Sigmoid colon (tissue), 6 donors: ENCODE measurements at regions not wholly inside any gene's neighbourhood (a gene's known extent, or its start where the extent isn't known, plus 50 kb on each side); places are given as distances from the start of the nearest gene placed in this dataset.
A peak's percentile ranks its signal among the peaks of the same experiment; 100 is the strongest.

Experiments
- DNase-seq: peaks from one replicate; pipeline ENCODE4 v3.0.0-alpha.2; 2019
- H3K27ac ChIP-seq, 4 donors: fragments of 200-600 bp; sonication (generic); one replicate each; pipeline ENCODE4 v1.5.1; 2016 to 2019; ENCODE audit warnings: mild to moderate bottlenecking in 1 of 4
- H3K27me3 ChIP-seq, 3 donors: fragments of 200-600 bp; sonication (generic); one replicate each; pipeline ENCODE4 v1.5.1; 2019; ENCODE audit warnings: mild to moderate bottlenecking in 1 of 3
- H3K36me3 ChIP-seq, 4 donors: fragments of 200-600 bp; sonication (generic); one replicate each; pipeline ENCODE4 v1.5.1; 2016 to 2019
- H3K4me1 ChIP-seq, 4 donors: fragments of 200-600 bp; sonication (generic); one replicate each; pipeline ENCODE4 v1.5.1; 2017 to 2019
- H3K4me3 ChIP-seq, 4 donors: fragments of 200-600 bp; sonication (generic); one replicate each; pipeline ENCODE4 v1.5.1; 2017 to 2019; ENCODE audit warnings: mild to moderate bottlenecking in 2 of 4, moderate library complexity in 1 of 4
- H3K9me3 ChIP-seq, 4 donors: fragments of 200-600 bp in 3 of 4; sonication (generic) in 3 of 4; one replicate each; pipeline versions ENCODE4 v1.5.1 to v1.6.1; 2013 to 2019
- EP300 ChIP-seq, 4 donors: sonication (generic); formaldehyde crosslinking; IDR thresholded peaks; one replicate each; pipeline ENCODE4 v1.6.1; 2017; ENCODE audit warnings: antibody characterized with exemption in 4 of 4
- POLR2A ChIP-seq, 2 donors: fragments of 450-650 bp; IDR thresholded peaks; one replicate each; pipeline ENCODE4 v1.6.1; 2016; ENCODE audit warnings: antibody characterized with exemption in 2 of 2, mild to moderate bottlenecking in 2 of 2, moderate library complexity in 2 of 2
- POLR2AphosphoS5 ChIP-seq, 4 donors: sonication (generic); formaldehyde crosslinking; IDR thresholded peaks; one replicate each; pipeline ENCODE4 v1.6.1; 2017; ENCODE audit warnings: antibody characterized with exemption in 4 of 4
- WGBS, 2 donors: extraction: QIAGEN DNeasy Blood & Tissue Kit; methylation state at CpG; one replicate each; pipeline ENCODE4 v1.1.7; 2013; 5-methylcytosine and 5-hydroxymethylcytosine counted together
- intact Hi-C: fragments of 100-400 bp; cut with DNase I; formaldehyde crosslinking; loops from one replicate; pipeline ENCODE4 v1.15.1; 2023
- TF ChIP-seq, protein P1 (sequence below), 4 experiments: fragments of 450-650 bp in 3 of 4; fragments of 200-600 bp in 1 of 4; IDR thresholded peaks; one replicate each; pipeline ENCODE4 v1.5.1; 2016 to 2019; ENCODE audit warnings: antibody characterized with exemption in 4 of 4, mild to moderate bottlenecking in 3 of 4, moderate library complexity in 2 of 4
- donor health status: healthy with polysubstance abuse.
- donor health status: healthy.

DNA sequence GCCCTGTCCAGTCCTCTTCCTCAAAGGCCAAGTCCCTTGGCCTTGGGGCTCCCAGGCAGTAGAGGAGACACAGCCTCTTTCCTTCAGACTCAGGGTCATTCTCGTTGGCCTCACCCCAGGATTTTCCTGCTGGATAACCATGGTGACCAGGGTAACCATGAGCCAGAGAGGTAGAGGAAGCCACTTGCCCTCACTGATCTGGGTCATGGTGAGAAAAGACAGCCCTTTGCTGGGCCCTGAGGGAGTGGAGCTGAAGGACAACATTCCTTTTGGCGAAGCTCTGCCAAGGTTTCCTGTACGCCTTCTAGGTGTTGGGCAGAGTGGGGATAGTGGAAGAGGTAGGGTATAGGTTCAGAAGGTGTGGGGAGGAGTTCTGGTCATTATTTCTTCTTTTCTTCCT, 53.1 kb upstream of the WNT4 start:
- no peaks in the 10 kb centered on the region for H3K9me3 ChIP-seq
- no peaks in the 10 kb centered on the region for H3K36me3 ChIP-seq
- peak; percentile 24 for DNase-seq
- H3K27ac ChIP-seq: no peak overlapping the region
- no peak overlapping the region for H3K4me3 ChIP-seq
- no peaks in the 10 kb centered on the region for H3K4me1 ChIP-seq
- no peaks in the 10 kb centered on the region for H3K27me3 ChIP-seq
- intact Hi-C loops: no loop called here
- 90 to 94% methylated on average over 3 of the region's 3 CpGs for WGBS, 2 donors
- TF ChIP-seq POLR2AphosphoS5 (IDR thresholded peaks at IDR 0.05) (no peak), EP300 (IDR thresholded peaks at IDR 0.05) (no peak), POLR2A (IDR thresholded peaks at IDR 0.05) (no peak)
- TF ChIP-seq, protein P1, sequence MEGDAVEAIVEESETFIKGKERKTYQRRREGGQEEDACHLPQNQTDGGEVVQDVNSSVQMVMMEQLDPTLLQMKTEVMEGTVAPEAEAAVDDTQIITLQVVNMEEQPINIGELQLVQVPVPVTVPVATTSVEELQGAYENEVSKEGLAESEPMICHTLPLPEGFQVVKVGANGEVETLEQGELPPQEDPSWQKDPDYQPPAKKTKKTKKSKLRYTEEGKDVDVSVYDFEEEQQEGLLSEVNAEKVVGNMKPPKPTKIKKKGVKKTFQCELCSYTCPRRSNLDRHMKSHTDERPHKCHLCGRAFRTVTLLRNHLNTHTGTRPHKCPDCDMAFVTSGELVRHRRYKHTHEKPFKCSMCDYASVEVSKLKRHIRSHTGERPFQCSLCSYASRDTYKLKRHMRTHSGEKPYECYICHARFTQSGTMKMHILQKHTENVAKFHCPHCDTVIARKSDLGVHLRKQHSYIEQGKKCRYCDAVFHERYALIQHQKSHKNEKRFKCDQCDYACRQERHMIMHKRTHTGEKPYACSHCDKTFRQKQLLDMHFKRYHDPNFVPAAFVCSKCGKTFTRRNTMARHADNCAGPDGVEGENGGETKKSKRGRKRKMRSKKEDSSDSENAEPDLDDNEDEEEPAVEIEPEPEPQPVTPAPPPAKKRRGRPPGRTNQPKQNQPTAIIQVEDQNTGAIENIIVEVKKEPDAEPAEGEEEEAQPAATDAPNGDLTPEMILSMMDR (IDR thresholded peaks at IDR 0.05): no peak

DNA sequence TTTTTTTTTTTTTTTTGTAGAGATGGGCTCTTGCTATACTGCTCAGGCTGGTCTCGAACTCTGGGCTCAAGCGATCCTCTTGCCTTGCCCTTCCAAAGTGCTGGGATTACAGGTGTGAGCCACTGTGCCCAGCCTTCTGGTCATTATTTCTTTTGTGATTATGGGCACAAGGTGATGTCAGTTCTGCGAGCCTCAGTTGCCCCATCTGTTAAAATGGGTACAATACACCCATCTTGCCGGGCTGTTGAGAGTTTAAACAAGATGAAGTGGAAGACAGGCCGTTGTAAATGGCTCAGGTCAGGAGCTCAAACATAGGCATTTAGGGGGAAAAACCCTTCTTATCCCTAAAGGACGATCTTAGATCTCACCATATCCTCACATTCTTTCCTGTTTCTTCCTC, 53.7 kb upstream of the WNT4 start:
- intact Hi-C loops: no loop called here
- H3K36me3 ChIP-seq: no peaks in the 10 kb centered on the region
- no peak overlapping the region for H3K27ac ChIP-seq
- 81 to 91% methylated on average over 6 of the region's 6 CpGs for WGBS, 2 donors
- H3K27me3 ChIP-seq: no peaks in the 10 kb centered on the region
- no peaks in the 10 kb centered on the region for H3K9me3 ChIP-seq
- TF ChIP-seq POLR2A (IDR thresholded peaks at IDR 0.05) (no peak), POLR2AphosphoS5 (IDR thresholded peaks at IDR 0.05) (no peak), EP300 (IDR thresholded peaks at IDR 0.05) (no peak)
- TF ChIP-seq, protein P1 (IDR thresholded peaks at IDR 0.05): no peak
- no peak for DNase-seq
- H3K4me3 ChIP-seq: no peak overlapping the region
- no peaks in the 10 kb centered on the region for H3K4me1 ChIP-seq

DNA sequence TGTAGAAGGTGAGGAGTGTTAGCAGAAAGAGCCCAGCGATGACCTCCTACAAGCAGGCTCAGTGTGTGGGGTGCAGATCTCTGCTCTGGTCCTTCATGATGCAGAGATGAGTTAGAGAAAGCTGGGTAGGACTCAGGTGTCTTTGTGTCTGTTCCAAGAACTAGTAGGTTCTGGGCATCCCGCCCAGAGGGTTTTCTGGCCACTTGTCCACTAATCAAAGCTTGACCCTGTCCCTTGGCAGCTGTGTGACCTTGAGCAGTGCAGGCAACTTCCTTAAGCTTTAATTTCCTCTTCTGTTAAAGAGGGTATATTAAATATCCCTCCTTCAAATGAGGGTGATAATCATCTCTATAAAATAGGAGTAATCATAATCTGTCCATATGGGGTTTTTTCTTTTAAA, 54.7 kb upstream of the WNT4 start:
- no peak overlapping the region for H3K27ac ChIP-seq
- H3K4me3 ChIP-seq: no peak overlapping the region
- no peak for DNase-seq
- H3K9me3 ChIP-seq: no peaks in the 10 kb centered on the region
- no peaks in the 10 kb centered on the region for H3K36me3 ChIP-seq
- no peaks in the 10 kb centered on the region for H3K27me3 ChIP-seq
- intact Hi-C loops: no loop called here
- no peaks in the 10 kb centered on the region for H3K4me1 ChIP-seq
- WGBS, 2 donors: 86 to 92% methylated on average over 2 of the region's 2 CpGs
- TF ChIP-seq EP300 (IDR thresholded peaks at IDR 0.05) (no peak), POLR2A (IDR thresholded peaks at IDR 0.05) (no peak), POLR2AphosphoS5 (IDR thresholded peaks at IDR 0.05) (no peak)
- TF ChIP-seq, protein P1 (IDR thresholded peaks at IDR 0.05): no peak

DNA sequence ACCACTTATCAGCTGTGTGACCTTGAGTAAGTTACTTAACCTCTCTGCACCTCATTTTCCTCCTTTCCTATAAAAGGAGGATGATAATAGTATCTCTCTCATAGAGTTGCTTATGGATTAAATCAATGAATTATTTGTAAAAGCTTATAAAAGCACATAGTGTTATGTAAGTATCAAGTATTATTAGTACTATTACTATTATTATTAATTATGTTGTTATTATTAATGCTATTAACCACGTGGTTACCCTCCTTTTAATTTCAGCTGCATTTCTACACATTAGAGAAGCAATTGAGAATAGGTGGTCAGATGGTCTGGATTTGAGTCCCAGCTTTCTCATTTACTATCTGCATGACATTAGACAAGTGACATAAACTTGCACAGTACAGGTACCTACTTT, 58.1 kb upstream of the WNT4 start:
- WGBS, 2 donors: 19 to 57% methylated on average over 1 of the region's 1 CpG
- intact Hi-C loops: no loop called here
- Histone ChIP-seq H3K36me3 (no peaks in the 10 kb centered on the region), H3K27ac (no peak overlapping the region), H3K4me3 (no peak overlapping the region), H3K27me3 (no peaks in the 10 kb centered on the region), H3K4me1 (peaks cover 0 to 3% (median 0%) of the 10 kb centered on the region in 4 donors), H3K9me3 (no peaks in the 10 kb centered on the region)
- TF ChIP-seq EP300 (IDR thresholded peaks at IDR 0.05) (no peak), POLR2A (IDR thresholded peaks at IDR 0.05) (no peak), POLR2AphosphoS5 (IDR thresholded peaks at IDR 0.05) (no peak)
- TF ChIP-seq, protein P1 (IDR thresholded peaks at IDR 0.05): no peak
- DNase-seq: no peak

DNA sequence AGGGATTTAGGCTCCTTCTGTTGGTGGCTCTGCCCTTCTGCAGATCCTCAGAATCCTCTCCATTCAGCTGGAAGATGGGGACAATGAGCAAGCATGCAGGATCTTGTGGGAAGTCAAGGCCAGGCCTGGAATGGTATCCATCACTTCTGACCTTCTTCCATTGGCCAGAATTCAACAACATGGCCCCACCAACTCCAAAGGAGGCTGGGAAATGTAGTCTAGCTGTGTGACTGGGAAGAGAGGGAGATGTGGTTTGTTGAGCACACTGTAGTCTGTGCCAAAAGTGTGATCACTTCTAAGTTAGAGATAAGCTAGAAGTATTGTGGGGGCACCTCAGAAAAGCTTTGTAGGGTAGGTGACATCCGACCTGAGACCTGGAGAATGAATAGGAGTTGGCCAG, 60.4 kb upstream of the WNT4 start:
- Histone ChIP-seq H3K27ac (no peak overlapping the region), H3K4me1 (peaks cover 0 to 3% (median 0%) of the 10 kb centered on the region in 4 donors), H3K27me3 (peaks cover 6 to 18% (median 6%) of the 10 kb centered on the region in 3 donors), H3K9me3 (no peaks in the 10 kb centered on the region), H3K4me3 (no peak overlapping the region), H3K36me3 (no peaks in the 10 kb centered on the region)
- 88% methylated on average over 1 of the region's 1 CpG for WGBS, 2 donors
- TF ChIP-seq, protein P1 (IDR thresholded peaks at IDR 0.05): no peak
- no peak for TF ChIP-seq EP300 (IDR thresholded peaks at IDR 0.05)
- no peak for TF ChIP-seq POLR2A (IDR thresholded peaks at IDR 0.05)
- no peak for DNase-seq
- intact Hi-C loops: no loop called here
